ENCODE measurements at regions not wholly inside any gene's neighbourhood (a gene's known extent, or its start where the extent isn't known, plus 50 kb on each side); places are given as distances from the start of the nearest gene placed in this dataset.
"Not testable (repeated sequence)": the region's sequence is repeated elsewhere in the genome, so short reads cannot be mapped to it uniquely, and the experiment has no call there.

DNA sequence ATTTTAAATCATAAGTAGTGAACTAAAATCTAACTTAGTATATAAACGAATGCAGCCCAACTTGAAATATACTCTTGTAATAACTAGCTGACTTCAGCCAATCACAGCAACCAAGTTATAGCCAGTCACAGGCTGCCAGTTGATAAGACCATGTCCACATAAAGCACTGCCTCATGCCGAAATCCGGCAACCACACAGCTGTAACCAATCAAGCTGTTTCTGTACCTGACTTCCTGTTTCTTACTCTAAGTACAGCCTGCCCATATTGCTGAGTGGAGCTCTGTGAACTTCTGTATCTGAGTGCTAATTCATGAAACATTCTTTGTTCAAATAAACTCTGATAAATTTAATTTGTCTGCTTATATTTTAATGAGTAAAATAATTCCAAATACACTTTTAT is 805.3 kb upstream of the EPHA5 start:
- ATAC-seq (no peak), DNase-seq (ENCODE audit: low spot score) (no peak)
- intact Hi-C loops (cut with DNase I) = no loop called here

DNA sequence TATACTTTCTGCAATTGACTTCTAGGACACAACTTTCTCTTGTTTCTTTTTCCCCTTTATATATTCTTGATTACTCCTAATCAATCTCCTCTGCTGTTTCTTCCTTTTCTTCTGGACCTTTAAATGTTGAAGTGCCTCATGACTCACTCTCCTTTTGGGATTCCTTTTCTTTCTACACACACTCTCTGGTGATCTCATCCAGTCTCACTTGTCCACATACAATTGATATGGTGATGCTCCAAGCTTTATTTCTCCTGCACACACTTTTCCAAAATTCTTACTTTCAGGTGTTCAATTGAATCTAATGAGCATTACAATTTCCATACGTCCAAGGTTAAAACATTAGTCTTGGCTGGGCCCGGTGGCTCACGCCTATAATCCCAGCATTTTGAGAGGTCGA is 794.8 kb upstream of the EPHA5 start:
- intact Hi-C loops (cut with DNase I) = loop anchor here (5.0 kb wide), 1 partner anchor 1402 kb away; no protein-coding TSS in a partner anchor
- DNase-seq (ENCODE audit: low spot score) = no peak
- ATAC-seq = no peak

DNA sequence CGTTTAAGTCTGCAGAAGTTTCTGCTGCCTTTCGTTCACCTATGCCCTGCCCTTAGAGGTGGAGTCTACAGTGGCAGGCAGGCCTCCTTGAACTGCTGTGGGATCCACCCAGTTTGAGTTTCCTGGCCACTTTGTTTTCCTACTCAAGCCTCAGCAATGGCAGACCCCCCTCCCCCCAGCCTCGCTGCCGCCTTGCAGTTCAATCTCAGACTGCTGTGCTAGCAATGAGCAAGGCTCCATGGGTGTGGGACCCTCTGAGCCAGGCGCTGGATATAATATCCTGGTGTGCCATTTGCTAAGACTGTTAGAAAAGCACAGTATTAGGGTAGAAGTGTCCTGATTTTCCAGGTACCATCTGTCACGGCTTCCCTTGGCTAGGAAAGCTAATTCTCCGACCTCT is 792.6 kb upstream of the EPHA5 start:
- ATAC-seq; DNase-seq (ENCODE audit: low spot score); intact Hi-C loops (cut with DNase I): not testable (repeated sequence)

DNA sequence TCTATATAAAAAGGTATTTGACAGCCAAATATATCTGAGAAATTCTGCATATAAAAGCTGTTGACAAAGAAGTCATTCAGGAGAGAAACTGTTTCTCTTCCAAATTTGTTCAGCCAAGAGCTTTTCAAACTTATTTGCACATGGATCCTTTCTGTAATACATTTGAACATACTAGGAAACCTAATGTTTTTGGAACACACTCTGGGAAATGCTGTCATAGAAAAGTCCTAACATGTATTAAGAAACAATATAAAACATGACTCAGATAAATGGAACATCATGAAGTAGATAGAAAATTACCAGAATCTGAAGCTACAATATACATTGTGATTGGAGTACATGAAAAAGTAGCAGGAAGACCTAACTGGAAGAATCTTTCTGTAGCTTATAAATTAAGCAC is 781.5 kb upstream of the EPHA5 start:
- intact Hi-C loops (cut with DNase I) = no loop called here
- DNase-seq (ENCODE audit: low spot score) = no peak
- ATAC-seq = no peak

DNA sequence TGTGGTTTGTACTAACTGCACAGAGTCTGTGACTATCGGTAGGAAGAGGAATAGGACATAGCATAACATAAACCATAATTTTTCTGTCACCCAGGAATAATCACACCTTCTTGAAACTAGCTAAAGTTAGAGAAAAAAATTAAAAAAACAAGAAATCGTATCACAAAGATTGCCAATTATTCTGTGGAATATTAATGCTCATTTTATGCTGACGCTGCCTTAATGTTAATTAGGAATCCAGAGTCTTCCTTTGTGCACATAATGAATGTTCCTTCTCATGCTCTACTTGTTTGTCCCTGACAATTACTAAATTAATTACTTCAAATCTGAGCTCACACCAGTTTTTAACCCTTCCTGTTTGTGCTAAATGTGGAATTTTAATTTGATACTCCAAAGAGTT is 772.7 kb upstream of the EPHA5 start:
- DNase-seq (ENCODE audit: low spot score) = no peak
- no peak for ATAC-seq
- intact Hi-C loops (cut with DNase I) = no loop called here

DNA sequence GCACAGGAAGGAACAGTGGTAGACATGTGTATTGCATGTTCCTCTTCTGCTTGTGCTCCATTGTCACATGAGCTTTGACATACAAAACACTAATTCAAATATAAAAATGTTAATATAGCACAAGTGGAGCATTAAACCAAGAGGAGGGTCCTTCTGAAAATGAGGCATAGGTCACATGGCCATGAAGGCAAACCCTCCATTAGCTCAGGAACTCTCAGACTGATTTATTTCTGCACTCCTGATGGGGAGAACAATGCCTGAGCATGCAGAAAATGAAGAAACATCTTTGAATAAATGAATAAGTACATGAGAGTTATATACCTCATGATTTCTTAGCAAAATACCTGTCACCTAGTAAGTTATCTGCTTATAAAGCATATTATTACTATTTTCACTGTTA is 769.2 kb upstream of the EPHA5 start:
- no peak for DNase-seq (ENCODE audit: low spot score)
- no peak for ATAC-seq
- intact Hi-C loops (cut with DNase I) = loop anchor here (5.0 kb wide), 1 partner anchor 352 kb away; no protein-coding TSS in a partner anchor

DNA sequence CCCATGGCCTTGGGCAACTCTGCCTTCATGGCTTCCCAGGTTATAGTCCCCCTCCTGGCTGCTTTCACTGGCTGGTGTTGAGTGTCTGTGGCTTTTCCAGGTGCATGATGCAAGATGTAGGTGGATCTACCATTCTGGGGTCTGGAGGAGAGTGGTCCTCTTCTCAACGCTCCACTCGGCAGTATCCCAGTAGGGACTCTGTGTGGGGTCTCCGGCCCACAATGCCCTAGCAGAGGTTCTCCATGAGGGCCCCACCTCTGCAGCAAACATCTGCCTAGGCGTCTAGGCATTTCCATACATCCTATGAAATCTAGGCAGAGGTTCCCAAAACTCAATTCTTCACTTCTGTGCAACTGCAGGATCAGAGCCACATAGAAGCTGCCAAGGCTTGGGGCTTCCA is 763.4 kb upstream of the EPHA5 start:
- DNase-seq (ENCODE audit: low spot score) (no peak), ATAC-seq (no peak)

DNA sequence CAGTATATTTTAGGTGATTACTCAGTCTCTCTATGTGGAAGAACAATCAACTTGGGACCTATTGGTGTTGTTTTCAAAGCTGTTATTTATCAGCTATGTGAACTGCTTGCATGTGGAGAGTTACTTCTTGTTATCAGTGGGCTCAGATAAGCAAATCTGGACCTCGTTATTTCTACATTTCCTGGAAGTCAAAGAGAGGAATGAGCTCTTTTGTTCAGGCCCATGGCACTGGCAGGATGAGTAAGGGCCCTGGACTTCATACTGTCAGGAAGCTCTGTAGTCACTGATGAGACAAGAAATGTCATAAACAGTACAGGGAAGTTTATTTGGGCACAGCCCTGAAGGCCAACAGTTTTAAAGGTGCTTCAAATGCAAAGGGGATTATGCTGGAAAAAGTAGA is 760.6 kb upstream of the EPHA5 start:
- no peak for ATAC-seq
- intact Hi-C loops (cut with DNase I) = no loop called here

More for the DNA sequence above, 763.4 kb upstream of the EPHA5 start:
- intact Hi-C loops (cut with DNase I) = no loop called here

DNA sequence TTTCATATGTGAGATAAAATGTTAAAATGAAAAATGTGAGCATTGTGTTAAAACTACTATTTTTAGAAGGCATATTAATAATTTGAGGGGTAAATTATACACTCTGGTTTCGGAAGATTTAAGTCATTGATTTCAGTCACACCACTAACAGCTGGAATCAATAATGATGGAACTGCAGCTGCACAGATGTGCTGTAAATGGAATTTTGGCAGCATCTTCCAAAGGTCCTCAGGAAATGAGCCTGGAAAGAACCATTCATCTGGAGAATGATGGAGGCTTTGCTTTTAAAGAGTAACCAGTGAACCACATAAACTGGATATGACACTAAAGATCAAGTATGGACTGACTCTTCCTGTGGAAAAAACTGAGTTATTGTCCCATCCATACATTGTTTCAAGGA is 759.0 kb upstream of the EPHA5 start:
- intact Hi-C loops (cut with DNase I) = no loop called here
- DNase-seq (ENCODE audit: low spot score) = no peak
- ATAC-seq = no peak

More for the DNA sequence above, 760.6 kb upstream of the EPHA5 start:
- DNase-seq (ENCODE audit: low spot score) = no peak

DNA sequence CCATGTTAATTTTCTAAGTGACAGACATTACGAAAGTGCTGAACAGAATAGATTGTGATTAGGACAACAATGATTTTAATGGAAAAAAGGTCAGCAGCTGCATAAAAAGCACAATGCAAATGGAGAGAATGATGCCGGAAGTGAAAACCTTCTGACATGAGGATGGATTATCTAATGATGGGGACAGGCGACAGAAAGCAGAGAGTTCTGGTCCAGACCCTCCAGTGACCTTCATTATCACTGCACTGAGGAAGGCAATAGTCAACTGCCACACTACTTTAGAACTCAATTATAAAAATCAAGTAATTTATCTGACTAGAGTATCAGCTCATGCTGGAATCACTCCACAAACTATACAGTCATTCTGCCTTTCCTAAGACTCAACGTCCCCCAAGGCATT is 746.1 kb upstream of the EPHA5 start:
- ATAC-seq = no peak

DNA sequence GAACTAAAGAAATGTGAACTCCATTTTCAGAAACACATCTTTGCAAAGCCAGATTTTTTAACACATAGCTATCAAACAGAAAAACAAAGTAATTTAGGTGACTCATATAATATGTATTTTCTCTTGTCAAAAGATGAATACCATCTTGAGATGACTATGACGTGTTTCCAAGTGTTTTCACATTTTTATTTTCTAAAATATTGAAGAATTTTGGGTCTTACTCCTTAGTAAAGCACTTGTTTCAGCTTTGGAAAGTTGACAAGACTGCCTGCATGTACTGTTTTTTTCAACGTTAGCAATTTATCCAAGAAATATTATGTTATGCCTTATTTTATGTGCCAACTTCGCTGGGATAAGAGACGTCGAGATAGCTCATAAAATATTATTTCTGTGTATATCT is 733.9 kb upstream of the EPHA5 start:
- intact Hi-C loops (cut with DNase I) = no loop called here
- ATAC-seq (no peak), DNase-seq (ENCODE audit: low spot score) (no peak)

More for the DNA sequence above, 746.1 kb upstream of the EPHA5 start:
- no peak for DNase-seq (ENCODE audit: low spot score)
- intact Hi-C loops (cut with DNase I) = no loop called here

DNA sequence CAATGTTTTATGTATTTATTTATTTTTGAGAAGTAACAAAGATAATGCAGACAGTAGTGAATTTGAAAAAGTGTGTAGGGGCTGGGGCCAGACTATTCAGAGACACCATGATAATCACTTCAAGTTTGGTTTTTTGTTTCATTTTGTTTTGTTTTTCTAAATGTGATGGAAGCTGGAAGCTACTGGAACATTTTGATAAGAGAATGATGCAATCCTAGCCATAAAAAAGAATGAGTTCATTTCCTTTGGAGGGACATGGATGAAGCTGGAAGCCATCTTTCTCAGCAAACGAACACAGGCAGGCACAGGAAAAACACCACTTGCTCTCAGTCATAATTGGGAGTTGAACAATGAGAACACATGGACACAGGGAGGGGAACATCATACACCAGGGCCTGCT is 706.6 kb upstream of the EPHA5 start:
- intact Hi-C loops (cut with DNase I) = no loop called here
- DNase-seq (ENCODE audit: low spot score) (no peak), ATAC-seq (no peak)

DNA sequence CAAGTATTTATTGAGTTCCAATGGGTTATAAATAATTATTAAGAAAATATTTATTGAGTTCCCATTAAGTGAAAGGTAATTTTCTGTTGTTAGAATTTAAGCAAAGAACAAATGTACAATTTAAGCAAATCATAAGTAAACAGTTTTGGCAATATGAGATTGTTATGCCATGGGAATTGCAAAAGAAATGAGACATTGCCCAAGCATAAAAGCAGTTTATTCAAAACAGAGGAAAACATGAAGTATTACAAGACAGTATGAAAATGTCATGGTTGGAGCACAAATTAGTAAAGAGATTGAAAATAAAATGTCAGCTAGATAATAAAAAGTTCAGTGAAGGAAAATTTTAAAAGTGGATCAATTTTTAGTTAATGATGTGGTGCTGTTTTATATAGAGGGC is 706.1 kb upstream of the EPHA5 start:
- ATAC-seq (no peak), DNase-seq (ENCODE audit: low spot score) (no peak)
- intact Hi-C loops (cut with DNase I) = no loop called here

DNA sequence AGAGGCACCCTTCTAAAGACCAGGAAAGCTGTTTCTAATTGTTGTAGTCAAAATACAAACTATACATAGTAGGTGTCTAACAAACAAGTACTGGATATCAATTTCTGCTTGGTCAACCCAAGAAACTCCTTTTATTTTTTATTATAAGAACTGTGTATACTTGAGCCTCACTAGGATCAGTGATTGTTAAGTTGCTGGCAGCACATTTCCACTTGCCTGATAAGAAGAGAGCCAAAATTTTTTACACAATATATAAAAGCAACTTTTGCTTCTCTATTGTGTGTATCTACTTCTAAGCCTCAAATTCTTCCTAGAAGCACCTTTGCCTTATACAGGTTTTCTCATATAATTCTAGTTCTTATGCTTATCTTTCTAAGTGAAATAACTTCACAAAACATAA is 703.0 kb upstream of the EPHA5 start:
- DNase-seq (ENCODE audit: low spot score) (no peak), ATAC-seq (no peak)
- intact Hi-C loops (cut with DNase I) = no loop called here

DNA sequence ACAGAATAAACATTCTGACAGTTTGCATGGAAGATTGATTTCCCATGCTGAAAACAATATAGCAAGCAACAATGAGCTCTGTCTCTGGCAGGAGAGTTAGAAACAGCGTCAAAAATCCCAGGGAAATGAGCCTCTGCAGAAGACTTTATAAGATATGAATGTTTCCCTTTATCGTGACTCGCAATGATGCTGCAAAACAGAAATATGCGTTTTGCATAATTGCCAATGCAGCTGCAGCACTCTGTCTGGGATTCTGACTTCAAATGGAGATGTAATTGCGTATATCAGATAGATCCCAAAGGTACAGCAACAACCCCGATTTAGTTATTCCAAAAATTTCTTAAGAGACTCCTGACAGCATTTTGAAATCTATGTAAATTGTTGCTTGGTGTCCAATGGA is 702.4 kb upstream of the EPHA5 start:
- intact Hi-C loops (cut with DNase I) = no loop called here
- ATAC-seq (no peak), DNase-seq (ENCODE audit: low spot score) (no peak)

DNA sequence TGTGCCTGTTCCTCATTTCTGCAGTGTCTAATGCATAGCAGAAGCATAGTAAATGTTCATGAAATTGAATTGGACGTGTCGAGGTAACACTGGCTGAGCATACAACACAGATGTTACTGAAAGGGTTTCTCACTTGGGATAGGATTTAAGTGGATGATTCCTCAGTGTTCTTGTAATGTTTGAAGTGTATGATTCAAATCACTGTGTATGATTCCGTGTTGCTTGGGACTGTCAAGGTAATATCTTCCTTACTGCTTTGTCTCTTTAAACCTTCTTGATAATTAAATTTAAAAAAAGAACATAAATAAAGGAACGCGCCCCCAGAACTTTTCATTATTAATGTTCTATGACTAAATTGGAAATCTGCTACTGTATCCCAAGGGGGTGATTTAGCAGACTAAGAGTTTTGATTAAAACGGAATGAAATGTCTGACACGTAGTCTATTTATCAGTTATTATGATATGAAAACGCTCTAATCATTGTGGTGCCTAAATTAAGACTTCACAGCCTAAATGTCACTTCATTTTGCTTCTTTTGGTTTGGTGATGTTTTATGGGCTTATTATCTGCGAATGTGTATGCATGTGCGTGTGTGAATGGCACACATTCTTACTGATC is 696.9 kb upstream of the EPHA5 start:
- intact Hi-C loops (cut with DNase I) = no loop called here
- ATAC-seq = no peak

DNA sequence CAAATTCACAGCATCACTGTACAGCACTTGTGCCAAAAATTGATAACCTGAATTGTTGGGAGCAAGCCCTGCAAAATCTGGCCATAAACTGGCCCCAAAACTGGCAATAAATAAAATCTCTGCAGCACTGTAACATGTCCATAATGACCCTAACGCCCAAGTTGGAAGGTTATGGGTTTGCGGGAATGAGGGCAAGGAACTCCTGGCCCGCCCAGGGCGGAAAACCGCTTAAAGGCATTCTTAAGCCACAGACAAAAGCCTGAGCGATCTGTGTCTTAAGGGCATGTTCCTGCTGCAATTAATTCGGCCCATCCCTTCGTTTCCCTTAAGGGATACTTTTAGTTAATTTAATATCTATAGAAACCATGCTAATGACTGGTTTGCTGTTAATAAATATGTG is 690.1 kb upstream of the EPHA5 start:
- DNase-seq (ENCODE audit: low spot score); ATAC-seq; intact Hi-C loops (cut with DNase I): not testable (repeated sequence)

More for the DNA sequence above, 696.9 kb upstream of the EPHA5 start:
- DNase-seq (ENCODE audit: low spot score) = no peak

DNA sequence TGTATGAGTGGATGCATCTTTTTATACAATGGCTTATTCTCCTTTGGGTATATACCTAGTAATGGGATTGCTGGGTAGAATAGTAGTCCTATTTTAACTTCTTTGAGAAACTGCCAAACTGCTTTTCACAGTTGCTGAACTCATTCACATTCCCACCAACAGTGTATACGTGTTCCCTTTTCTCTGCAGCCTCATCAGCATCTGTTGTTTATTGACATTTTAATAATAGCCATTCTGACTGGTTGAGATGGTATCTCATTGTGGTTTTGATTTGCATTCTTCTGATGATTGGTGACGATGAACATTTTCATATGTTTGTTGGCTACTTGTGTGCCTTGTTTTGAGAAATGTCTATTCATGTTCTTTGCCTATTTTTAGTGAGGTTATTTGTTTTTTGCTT is 687.0 kb upstream of the EPHA5 start:
- intact Hi-C loops (cut with DNase I) = no loop called here

DNA sequence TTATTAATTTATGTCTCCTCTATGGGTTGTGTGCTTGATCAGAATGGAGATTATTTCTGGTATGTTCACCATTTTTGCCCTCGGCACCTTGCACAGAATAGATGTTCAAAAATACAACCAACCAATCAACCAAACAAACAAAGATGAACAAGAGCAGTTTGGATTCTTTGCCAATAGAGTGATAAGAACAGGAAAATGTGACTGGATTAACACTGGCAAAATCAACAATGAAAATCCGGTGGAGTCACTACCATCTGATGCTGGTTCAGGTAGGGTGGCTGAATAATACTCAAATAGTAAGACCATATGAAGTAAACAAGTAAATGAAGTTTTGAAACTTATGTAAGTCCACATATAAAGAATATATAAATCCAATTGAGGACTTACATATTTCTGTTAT is 685.0 kb upstream of the EPHA5 start:
- no peak for DNase-seq (ENCODE audit: low spot score)
- intact Hi-C loops (cut with DNase I) = no loop called here
- ATAC-seq = no peak

More for the DNA sequence above, 687.0 kb upstream of the EPHA5 start:
- ATAC-seq = no peak
- no peak for DNase-seq (ENCODE audit: low spot score)

DNA sequence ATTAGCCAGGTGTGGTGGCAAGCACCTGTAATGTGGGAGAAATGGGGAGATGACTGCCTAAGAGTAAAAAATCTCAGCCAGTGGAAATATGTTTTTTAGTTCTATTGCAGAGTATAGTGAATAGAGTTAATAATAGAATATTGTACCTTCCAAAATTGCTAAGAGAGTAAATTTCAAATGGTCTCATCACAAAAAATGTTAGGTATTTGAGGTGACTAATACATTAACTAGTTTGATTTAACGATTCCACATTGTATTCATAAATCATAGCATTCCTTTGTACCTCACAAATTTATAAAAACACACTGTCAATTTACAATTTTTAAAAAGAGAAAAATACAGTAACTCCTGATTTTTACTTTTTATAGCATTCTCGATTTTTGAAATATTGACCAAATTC is 681.5 kb upstream of the EPHA5 start:
- ATAC-seq (no peak), DNase-seq (ENCODE audit: low spot score) (no peak)
- intact Hi-C loops (cut with DNase I) = no loop called here

DNA sequence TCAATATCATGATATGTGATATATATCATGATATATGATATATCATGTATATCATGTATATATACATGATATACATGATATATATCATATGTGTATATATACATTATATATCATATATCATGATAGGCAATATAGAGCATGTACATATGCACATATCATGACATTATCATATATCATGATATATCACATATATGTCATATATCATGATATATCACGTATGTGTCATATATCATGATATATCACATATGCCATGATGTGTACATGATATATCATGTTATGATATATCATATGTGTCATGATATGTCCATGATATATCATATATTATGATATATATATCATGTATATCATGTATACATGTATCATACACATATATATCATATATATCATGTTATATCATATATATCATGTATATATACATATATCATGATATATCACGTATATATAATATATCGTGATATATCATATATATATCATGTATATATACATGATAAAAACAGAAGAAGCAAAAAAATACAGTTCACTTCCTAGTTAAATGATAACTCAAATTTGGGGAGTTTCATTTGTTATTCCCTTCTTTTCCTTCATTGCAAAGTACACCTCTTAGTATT is 670.1 kb upstream of the EPHA5 start:
- intact Hi-C loops (cut with DNase I) = no loop called here
- DNase-seq (ENCODE audit: low spot score) = no peak
- no peak for ATAC-seq

All from sciatic nerve (tissue), 2 donors.